PC-9 (cell line): ENCODE measurements at regions not wholly inside any gene's neighbourhood (a gene's known extent, or its start where the extent isn't known, plus 50 kb on each side); places are given as distances from the start of the nearest gene placed in this dataset.

Source experiments
- BruUV-seq: library from RNA; stranded (reverse); fragments of 400-500 nt; replicated peaks from 2 replicates; lab custom pipeline; 2021; lab: Mats Ljungman, UMichigan
- CTCF ChIA-PET: fragments of 300-600 bp; sonication (Branson Sonifier 250); formaldehyde crosslinking; loops from one replicate; lab custom pipeline; 2022; ENCODE audit warnings: antibody characterized with exemption; lab: Charles Lee
- POLR2A ChIA-PET: fragments of 300-600 bp; sonication (Branson Sonifier 250); formaldehyde crosslinking; loops from one replicate; lab custom pipeline; 2022; ENCODE audit warnings: antibody characterized with exemption; ENCODE audit not compliant: unreplicated experiment; lab: Charles Lee
- DNase-seq, 2 experiments: peaks; one replicate each; pipeline versions ENCODE4 v3.0.0 to v3.0.0-alpha.2; 2015 to 2022; ENCODE audit warnings: mixed read lengths in 1 of 2
- H2AFZ ChIP-seq: fragments of 200-600 bp; sonication (generic); 2 replicates; pipeline ENCODE4 v1.8.1; 2017; ENCODE audit warnings: antibody characterized with exemption
- H3F3A ChIP-seq: fragments of 200-600 bp; sonication (generic); 2 replicates; pipeline ENCODE4 v1.8.1; 2017; ENCODE audit warnings: antibody characterized with exemption, mild to moderate bottlenecking, low read depth; ENCODE audit not compliant: insufficient read depth
- H3K27ac ChIP-seq: fragments of 200-600 bp; sonication (generic); 2 replicates; pipeline ENCODE4 v1.6.1; 2016; ENCODE audit warnings: mixed run types
- H3K27me3 ChIP-seq: fragments of 200-600 bp; sonication (generic); 2 replicates; pipeline ENCODE4 v1.6.1; 2016; ENCODE audit warnings: low read depth, mixed run types; ENCODE audit not compliant: insufficient read depth
- H3K36me3 ChIP-seq: fragments of 200-600 bp; sonication (generic); 2 replicates; pipeline ENCODE4 v1.6.1; 2016; ENCODE audit warnings: low read depth, mixed run types
- H3K4me1 ChIP-seq: fragments of 200-600 bp; sonication (generic); replicated peaks from 2 replicates; pipeline ENCODE4 v1.6.1; 2016; ENCODE audit warnings: mixed run types; ENCODE audit not compliant: insufficient read depth
- H3K4me2 ChIP-seq: fragments of 200-600 bp; sonication (generic); 2 replicates; pipeline ENCODE4 v1.6.1; 2017; ENCODE audit warnings: mixed run types
- H3K4me3 ChIP-seq: fragments of 200-600 bp; sonication (generic); 2 replicates; pipeline ENCODE4 v1.6.1; 2016; ENCODE audit warnings: mixed run types
- H3K79me2 ChIP-seq: fragments of 200-600 bp; sonication (generic); 2 replicates; pipeline ENCODE4 v1.6.1; 2017; ENCODE audit warnings: low read depth, mixed run types
- H3K9me2 ChIP-seq: fragments of 200-600 bp; sonication (generic); 2 replicates; pipeline ENCODE4 v1.8.1; 2017; ENCODE audit warnings: mild to moderate bottlenecking; ENCODE audit not compliant: insufficient read depth
- H3K9me3 ChIP-seq: fragments of 200-600 bp; sonication (generic); 2 replicates; pipeline ENCODE4 v1.8.1; 2016; ENCODE audit warnings: low read depth; ENCODE audit not compliant: insufficient read depth
- H4K20me1 ChIP-seq: fragments of 200-600 bp; sonication (generic); 2 replicates; pipeline ENCODE4 v1.8.1; 2017; ENCODE audit not compliant: insufficient read depth
- EZH2 ChIP-seq: fragments of 200-600 bp; sonication (generic); IDR thresholded peaks from 2 replicates; pipeline ENCODE4 v1.8.0; 2017; ENCODE audit warnings: antibody characterized with exemption, low read depth
- intact Hi-C: fragments of 100-400 bp; cut with micrococcal nuclease; formaldehyde crosslinking; loops from one replicate; pipeline ENCODE4 v1.10.0; 2022; ENCODE audit not compliant: unreplicated experiment
- TF ChIP-seq, protein P1 (sequence below): fragments of 200-600 bp; sonication (generic); conservative IDR thresholded peaks from 2 replicates; pipeline ENCODE4 v1.6.1; 2017; ENCODE audit warnings: mixed run types, antibody characterized with exemption, mild to moderate bottlenecking, moderate library complexity

DNA sequence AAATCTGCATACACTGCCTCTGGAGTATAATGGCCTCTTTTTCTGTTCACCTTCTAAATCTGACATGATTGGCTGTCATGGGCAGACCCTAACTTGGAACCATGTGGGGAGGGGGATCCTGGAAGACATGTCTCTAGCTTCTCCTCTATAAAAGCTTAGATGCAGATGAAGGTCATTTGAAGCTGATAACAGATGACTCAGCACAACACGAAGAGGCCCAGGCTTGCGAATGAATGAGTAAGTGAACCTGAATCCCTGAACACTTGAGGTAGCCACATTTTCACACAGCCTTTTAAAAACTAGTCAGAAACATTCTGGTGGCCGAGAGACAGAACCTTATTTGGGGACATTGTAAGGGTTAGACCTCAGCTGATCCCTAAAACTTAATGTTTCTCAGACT lies 282.6 kb downstream of the ELAVL2 start:
- Histone ChIP-seq H3K79me2 (no peaks in the 10 kb centered on the region), H3K9me3 (no peaks in the 10 kb centered on the region), H2AFZ (peak overlapping the region; percentile 39; the same call in 1 of the 2 replicates), H4K20me1 (no peaks in the 10 kb centered on the region), H3K27me3 (no peaks in the 10 kb centered on the region), H3K36me3 (no peaks in the 10 kb centered on the region), H3K4me2 (0 out of 2 replicates have a peak overlapping the region, but pooled peaks have one; percentile 4), H3K4me3 (no peak overlapping the region), H3K9me2 (no peaks in the 10 kb centered on the region), H3K27ac (peak overlapping the region; percentile 23; the same call in 1 of the 2 replicates), H3F3A (no peaks in the 10 kb centered on the region), H3K4me1 (peaks cover 8% of the 10 kb centered on the region; the same call in 1 of the 2 replicates)
- CTCF ChIA-PET: no interaction called here
- no TSS peak for BruUV-seq
- POLR2A ChIA-PET: no interaction called here
- DNase-seq: no peak
- no peak for TF ChIP-seq EZH2
- TF ChIP-seq, protein P1, sequence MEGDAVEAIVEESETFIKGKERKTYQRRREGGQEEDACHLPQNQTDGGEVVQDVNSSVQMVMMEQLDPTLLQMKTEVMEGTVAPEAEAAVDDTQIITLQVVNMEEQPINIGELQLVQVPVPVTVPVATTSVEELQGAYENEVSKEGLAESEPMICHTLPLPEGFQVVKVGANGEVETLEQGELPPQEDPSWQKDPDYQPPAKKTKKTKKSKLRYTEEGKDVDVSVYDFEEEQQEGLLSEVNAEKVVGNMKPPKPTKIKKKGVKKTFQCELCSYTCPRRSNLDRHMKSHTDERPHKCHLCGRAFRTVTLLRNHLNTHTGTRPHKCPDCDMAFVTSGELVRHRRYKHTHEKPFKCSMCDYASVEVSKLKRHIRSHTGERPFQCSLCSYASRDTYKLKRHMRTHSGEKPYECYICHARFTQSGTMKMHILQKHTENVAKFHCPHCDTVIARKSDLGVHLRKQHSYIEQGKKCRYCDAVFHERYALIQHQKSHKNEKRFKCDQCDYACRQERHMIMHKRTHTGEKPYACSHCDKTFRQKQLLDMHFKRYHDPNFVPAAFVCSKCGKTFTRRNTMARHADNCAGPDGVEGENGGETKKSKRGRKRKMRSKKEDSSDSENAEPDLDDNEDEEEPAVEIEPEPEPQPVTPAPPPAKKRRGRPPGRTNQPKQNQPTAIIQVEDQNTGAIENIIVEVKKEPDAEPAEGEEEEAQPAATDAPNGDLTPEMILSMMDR: no peak
- intact Hi-C loops: no loop called here

DNA sequence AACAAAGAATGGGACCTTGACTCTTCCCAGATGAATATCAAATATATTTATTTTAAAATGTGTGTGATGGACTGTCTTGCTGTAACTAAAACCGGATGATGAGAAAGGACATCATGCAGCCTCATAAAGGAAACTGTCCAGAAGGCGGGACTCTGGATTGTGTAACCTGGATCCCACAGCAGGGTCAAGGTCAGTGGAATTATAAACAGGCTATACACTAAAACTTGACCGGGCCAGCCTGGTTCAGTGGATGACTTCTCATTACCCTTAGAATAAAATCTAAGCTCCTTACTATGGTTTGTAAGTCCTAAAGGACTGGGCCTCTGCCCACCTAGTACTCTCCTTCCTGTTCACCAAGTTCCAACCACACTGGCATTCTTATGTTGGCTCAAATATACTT lies 280.3 kb downstream of the ELAVL2 start:
- peaks cover 8% of the 10 kb centered on the region; the same call in 1 of the 2 replicates for H3K4me1 ChIP-seq
- ChIA-PET POLR2A (no interaction called here), CTCF (no interaction called here)
- no peaks in the 10 kb centered on the region for H3K36me3 ChIP-seq
- H4K20me1 ChIP-seq: no peaks in the 10 kb centered on the region
- BruUV-seq: no TSS peak
- no peak for DNase-seq
- no peaks in the 10 kb centered on the region for H3K79me2 ChIP-seq
- H3K27me3 ChIP-seq: no peaks in the 10 kb centered on the region
- intact Hi-C loops: no loop called here
- no peak for TF ChIP-seq EZH2
- TF ChIP-seq, protein P1: no peak
- H3K9me2 ChIP-seq: no peaks in the 10 kb centered on the region
- no peaks in the 10 kb centered on the region for H3F3A ChIP-seq
- H2AFZ ChIP-seq: no peak overlapping the region
- no peak overlapping the region for H3K4me3 ChIP-seq
- H3K9me3 ChIP-seq: no peaks in the 10 kb centered on the region
- H3K4me2 ChIP-seq: no peak overlapping the region
- no peak overlapping the region for H3K27ac ChIP-seq

DNA sequence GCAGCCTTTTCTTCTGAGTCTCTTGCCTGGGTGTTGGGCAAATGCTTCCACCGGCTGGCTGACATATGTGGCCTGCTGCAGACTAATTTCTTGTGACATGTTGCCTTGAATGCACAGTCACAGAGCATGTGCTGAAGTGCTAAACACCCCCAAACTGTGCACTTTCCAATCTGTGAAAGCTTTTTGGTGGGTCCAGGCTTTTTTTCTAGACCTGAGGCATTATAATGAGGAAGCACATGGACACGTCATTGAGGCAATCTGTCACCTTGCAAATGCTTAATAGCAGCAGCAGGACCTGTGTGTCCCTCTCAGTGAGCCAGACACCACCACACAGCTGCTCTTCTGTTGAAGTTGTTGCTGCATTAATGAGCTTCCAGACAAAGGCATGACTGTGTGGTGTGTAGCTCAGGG lies 274.7 kb downstream of the ELAVL2 start:
- H3K4me3 ChIP-seq: no peak overlapping the region
- no peaks in the 10 kb centered on the region for H3K9me2 ChIP-seq
- H3K9me3 ChIP-seq: no peaks in the 10 kb centered on the region
- no peak for TF ChIP-seq EZH2
- DNase-seq: no peak
- no peaks in the 10 kb centered on the region for H3F3A ChIP-seq
- intact Hi-C loops: no loop called here
- POLR2A ChIA-PET: no interaction called here
- no peaks in the 10 kb centered on the region for H3K36me3 ChIP-seq
- no peak overlapping the region for H2AFZ ChIP-seq
- CTCF ChIA-PET: no interaction called here
- no peak overlapping the region for H3K27ac ChIP-seq
- H3K4me2 ChIP-seq: no peak overlapping the region
- no TSS peak for BruUV-seq
- peaks cover 5% of the 10 kb centered on the region; the same call in 1 of the 2 replicates for H3K4me1 ChIP-seq
- no peaks in the 10 kb centered on the region for H3K79me2 ChIP-seq
- H3K27me3 ChIP-seq: no peaks in the 10 kb centered on the region
- no peaks in the 10 kb centered on the region for H4K20me1 ChIP-seq
